ENCODE measurements at regions not wholly inside any gene's neighbourhood (a gene's known extent, or its start where the extent isn't known, plus 50 kb on each side); places are given as distances from the start of the nearest gene placed in this dataset.

- peak; percentile 32 for ATAC-seq
- no peak for DNase-seq (ENCODE audit: low spot score)
- intact Hi-C loops (cut with DNase I): loop anchor here (10.0 kb wide), 1 partner anchor 382 kb away; no protein-coding TSS in a partner anchor
Measured at GRCh38 chr5:174412941-174413340, 311.4 kb upstream of the MSX2 start.

GRCh38 chr5:174413567-174414314 lies 310.6 kb upstream of the MSX2 start:
- intact Hi-C loops (cut with DNase I): loop anchor here (10.0 kb wide), 1 partner anchor 381 kb away; no protein-coding TSS in a partner anchor
- ATAC-seq (peak; percentile 76), DNase-seq (ENCODE audit: low spot score) (no peak)

GRCh38 chr5:174414315-174414710 lies 310.1 kb upstream of the MSX2 start:
- ATAC-seq: no peak
- DNase-seq (ENCODE audit: low spot score): no peak
- intact Hi-C loops (cut with DNase I): loop anchor here (10.0 kb wide), 1 partner anchor 380 kb away; no protein-coding TSS in a partner anchor

- intact Hi-C loops (cut with DNase I): loop anchor here (10.0 kb wide), 1 partner anchor 376 kb away; no protein-coding TSS in a partner anchor
- ATAC-seq (peak; percentile 67), DNase-seq (ENCODE audit: low spot score) (no peak)
Measured at GRCh38 chr5:174418809-174419539, 305.4 kb upstream of the MSX2 start.

GRCh38 chr5:174419540-174420132 lies 304.7 kb upstream of the MSX2 start:
- peak; percentile 95 for ATAC-seq
- intact Hi-C loops (cut with DNase I): loop anchor here (10.0 kb wide), 1 partner anchor 375 kb away; no protein-coding TSS in a partner anchor
- DNase-seq (ENCODE audit: low spot score): peak; percentile 94

- no peak for DNase-seq (ENCODE audit: low spot score)
- intact Hi-C loops (cut with DNase I): no loop called here
- no peak for ATAC-seq
Measured at GRCh38 chr5:174420651-174421407, 303.6 kb upstream of the MSX2 start.

- intact Hi-C loops (cut with DNase I): no loop called here
- DNase-seq (ENCODE audit: low spot score) (no peak), ATAC-seq (no peak)
Measured at GRCh38 chr5:174421408-174421805, 303.0 kb upstream of the MSX2 start.

GRCh38 chr5:174423558-174423957 lies 300.8 kb upstream of the MSX2 start:
- no peak for ATAC-seq
- DNase-seq (ENCODE audit: low spot score): no peak
- intact Hi-C loops (cut with DNase I): no loop called here

- ATAC-seq (no peak), DNase-seq (ENCODE audit: low spot score) (no peak)
- intact Hi-C loops (cut with DNase I): no loop called here
Measured at GRCh38 chr5:174424219-174425053, 299.9 kb upstream of the MSX2 start.

- no peak for DNase-seq (ENCODE audit: low spot score)
- intact Hi-C loops (cut with DNase I): no loop called here
- no peak for ATAC-seq
Measured at GRCh38 chr5:174425271-174425963, 299.0 kb upstream of the MSX2 start.

GRCh38 chr5:174425964-174426290 lies 298.5 kb upstream of the MSX2 start:
- no peak for ATAC-seq
- intact Hi-C loops (cut with DNase I): no loop called here
- DNase-seq (ENCODE audit: low spot score): no peak

- DNase-seq (ENCODE audit: low spot score): no peak
- ATAC-seq: no peak
- intact Hi-C loops (cut with DNase I): no loop called here
Measured at GRCh38 chr5:174426388-174426787, 298.0 kb upstream of the MSX2 start.

- no peak for DNase-seq (ENCODE audit: low spot score)
- intact Hi-C loops (cut with DNase I): no loop called here
- no peak for ATAC-seq
Measured at GRCh38 chr5:174426851-174427250, 297.5 kb upstream of the MSX2 start.

GRCh38 chr5:174427304-174427703 lies 297.1 kb upstream of the MSX2 start:
- no peak for DNase-seq (ENCODE audit: low spot score)
- no peak for ATAC-seq
- intact Hi-C loops (cut with DNase I): no loop called here

- no peak for ATAC-seq
- intact Hi-C loops (cut with DNase I): no loop called here
- DNase-seq (ENCODE audit: low spot score): no peak
Measured at GRCh38 chr5:174428895-174429294, 295.5 kb upstream of the MSX2 start.

GRCh38 chr5:174430940-174431339 lies 293.4 kb upstream of the MSX2 start:
- ATAC-seq (no peak), DNase-seq (ENCODE audit: low spot score) (no peak)
- intact Hi-C loops (cut with DNase I): no loop called here

- DNase-seq (ENCODE audit: low spot score) (no peak), ATAC-seq (no peak)
- intact Hi-C loops (cut with DNase I): no loop called here
Measured at GRCh38 chr5:174431504-174431903, 292.9 kb upstream of the MSX2 start.

- intact Hi-C loops (cut with DNase I): no loop called here
- DNase-seq (ENCODE audit: low spot score) (no peak), ATAC-seq (no peak)
Measured at GRCh38 chr5:174433098-174433497, 291.3 kb upstream of the MSX2 start.
